Endothelial cell of umbilical vein (primary cell): ENCODE measurements at regions not wholly inside any gene's neighbourhood (a gene's known extent, or its start where the extent isn't known, plus 50 kb on each side); places are given as distances from the start of the nearest gene placed in this dataset.

ENCODE experiments used
- BruUV-seq: library from RNA; stranded (reverse); fragments of 400-500 nt; replicated peaks from 2 replicates; lab custom pipeline; 2021; lab: Mats Ljungman, UMichigan
- CTCF ChIA-PET: fragments of 300-600, 350-600 bp; sonication (Branson Sonifier 250); formaldehyde crosslinking; loops from one replicate; lab custom pipeline; 2021; ENCODE audit warnings: antibody characterized with exemption, inconsistent platforms; lab: Charles Lee
- POLR2A ChIA-PET: fragments of 300-600, 350-600 bp; sonication (Branson Sonifier 250); formaldehyde crosslinking; loops from one replicate; lab custom pipeline; 2021; ENCODE audit warnings: antibody characterized with exemption, inconsistent platforms; lab: Charles Lee
- DNase-seq: peaks from one replicate; pipeline ENCODE4 v3.0.0-alpha.2; 2011; ENCODE audit warnings: low read depth, low spot score
- FAIRE-seq: peaks from 2 replicates; lab custom pipeline; 2011; peaks lifted over from hg19 to GRCh38; lab: Jason Lieb, UNC
- H2AFZ ChIP-seq: 2 replicates; pipeline ENCODE4 v1.6.0; 2012; ENCODE audit warnings: low read depth, low read length, control low read depth, inconsistent platforms
- H3K27ac ChIP-seq: 2 replicates; pipeline ENCODE4 v1.5.1; 2011; ENCODE audit warnings: low read depth, mild to moderate bottlenecking, control low read depth, low read length, moderate library complexity; ENCODE audit not compliant: insufficient read depth
- H3K27me3 ChIP-seq, 2 experiments: 2 replicates each; pipeline versions ENCODE4 v1.6.0 to v1.6.1; 2011; ENCODE audit warnings: low read length in 2 of 2, mixed read lengths in 1 of 2; ENCODE audit not compliant: control insufficient read depth in 2 of 2, insufficient read depth in 2 of 2
- H3K36me3 ChIP-seq, 2 experiments: 2 replicates in 1 of 2; 3 replicates in 1 of 2; pipeline ENCODE4 v1.5.1; 2011; ENCODE audit warnings: low read length in 2 of 2, mild to moderate bottlenecking in 1 of 2, moderate library complexity in 1 of 2; ENCODE audit not compliant: control insufficient read depth in 2 of 2, insufficient read depth in 2 of 2; ENCODE audit errors: extremely low read depth in 1 of 2
- H3K4me1 ChIP-seq: 3 replicates; pipeline ENCODE4 v1.5.1; 2011; ENCODE audit warnings: mild to moderate bottlenecking, low read length; ENCODE audit not compliant: control insufficient read depth, insufficient read depth; ENCODE audit errors: extremely low read depth
- H3K4me2 ChIP-seq: 2 replicates; pipeline ENCODE4 v1.6.1; 2011; ENCODE audit warnings: low read length, control low read depth, mixed read lengths; ENCODE audit not compliant: insufficient read depth
- H3K4me3 ChIP-seq, 3 experiments: fragments of 200-600 bp in 1 of 3; sonication (generic), shearing (Covaris generic) in 1 of 3; replicated peaks in 1 of 3; 2 replicates each; pipeline ENCODE4 v1.5.1; 2011 to 2016; ENCODE audit warnings: control low read depth in 3 of 3, low read length in 3 of 3, mild to moderate bottlenecking in 2 of 3, inconsistent platforms in 1 of 3, low read depth in 1 of 3, moderate library complexity in 1 of 3; ENCODE audit not compliant: insufficient read depth in 1 of 3
- H3K79me2 ChIP-seq: 2 replicates; pipeline ENCODE4 v1.6.0; 2012; ENCODE audit warnings: low read length, inconsistent platforms; ENCODE audit not compliant: control insufficient read depth, insufficient read depth
- H3K9ac ChIP-seq: replicated peaks from 2 replicates; pipeline ENCODE3; 2011; ENCODE audit warnings: low read length, control low read depth; ENCODE audit not compliant: insufficient read depth; ENCODE audit errors: extremely low read depth
- H3K9me1 ChIP-seq: replicated peaks from 3 replicates; pipeline ENCODE4 v1.6.0; 2011; ENCODE audit warnings: mild to moderate bottlenecking, low read length; ENCODE audit not compliant: control insufficient read depth, insufficient read depth; ENCODE audit errors: extremely low read depth
- H3K9me3 ChIP-seq: replicated peaks from 2 replicates; pipeline ENCODE4 v1.5.1; 2012; ENCODE audit warnings: low read length, inconsistent platforms; ENCODE audit not compliant: control insufficient read depth, insufficient read depth
- H4K20me1 ChIP-seq: replicated peaks from 2 replicates; pipeline ENCODE3; 2011; ENCODE audit warnings: mild to moderate bottlenecking, low read length; ENCODE audit not compliant: control insufficient read depth, insufficient read depth; ENCODE audit errors: extremely low read depth
- CTCF ChIP-seq, 2 donors: IDR thresholded peaks; 1 replicate in 1 of 2; 2 replicates in 1 of 2; pipeline ENCODE4 v1.5.1; 2011; ENCODE audit warnings: low read length in 2 of 2, mild to moderate bottlenecking in 2 of 2, moderate library complexity in 2 of 2, control low read depth in 1 of 2, inconsistent platforms in 1 of 2, low read depth in 1 of 2; ENCODE audit not compliant: insufficient read depth in 1 of 2; ENCODE audit errors: extremely low read depth in 1 of 2
- EZH2 ChIP-seq: IDR thresholded peaks from 2 replicates; pipeline ENCODE4 v1.6.1; 2012; ENCODE audit warnings: borderline replicate concordance, low read depth, mild to moderate bottlenecking, moderate library complexity, low read length, inconsistent platforms; ENCODE audit not compliant: severe bottlenecking
- GATA2 ChIP-seq: IDR thresholded peaks from 2 replicates; pipeline ENCODE4 v1.7.0; 2011; ENCODE audit warnings: low read depth, mild to moderate bottlenecking, moderate library complexity, mixed read lengths, low read length; ENCODE audit not compliant: insufficient read length, insufficient read depth
- MYC ChIP-seq: IDR thresholded peaks from one replicate; pipeline ENCODE4 v1.6.1; 2011; ENCODE audit warnings: mild to moderate bottlenecking, low read depth, low read length
- POLR2A ChIP-seq: IDR thresholded peaks from 2 replicates; pipeline ENCODE4 v1.6.1; 2012; ENCODE audit warnings: low read depth, mild to moderate bottlenecking, control low read depth, low read length
- dilution Hi-C: fragments of 300-500 bp; cut with MboI; formaldehyde crosslinking; loops from one replicate; pipeline ENCODE4 v1.15.0; 2019; ENCODE audit warnings: low sequenced_read_pairs; ENCODE audit not compliant: extremely low pct_ligation_motif_present
- intact Hi-C: fragments of 100-400 bp; cut with micrococcal nuclease; formaldehyde crosslinking; loops from one replicate; pipeline ENCODE4 v1.10.0; 2022

- no peak for TF ChIP-seq POLR2A
- no peak for TF ChIP-seq CTCF (IDR thresholded peaks at IDR 0.05; ENCODE audit: extremely low read depth in 1 of 2, insufficient read depth in 1 of 2, low read depth in 1 of 2, low read length in 2 of 2)
- no peak for TF ChIP-seq GATA2
- intact Hi-C loops (no loop called here), dilution Hi-C loops (no loop called here)
- H3K9me1 ChIP-seq = no peaks in the 10 kb centered on the region
- no peak overlapping the region for H2AFZ ChIP-seq
- H3K4me1 ChIP-seq = no peaks in the 10 kb centered on the region
- H3K9ac ChIP-seq = no peak overlapping the region
- DNase-seq (no peak), FAIRE-seq (no peak)
- H3K27ac ChIP-seq = no peak overlapping the region
- H3K27me3 ChIP-seq = no peaks in the 10 kb centered on the region
- peaks cover 14% of the 10 kb centered on the region for H3K9me3 ChIP-seq
- no peak overlapping the region for H3K4me2 ChIP-seq
- POLR2A ChIA-PET = no interaction called here
- H3K79me2 ChIP-seq = no peaks in the 10 kb centered on the region
- CTCF ChIA-PET = no interaction called here
- BruUV-seq = no TSS peak
- H3K36me3 ChIP-seq = no peaks in the 10 kb centered on the region
- H3K4me3 ChIP-seq = no peak overlapping the region
- H4K20me1 ChIP-seq = no peaks in the 10 kb centered on the region
Observed at GRCh38 chr2:6314218-6314960, 551.3 kb downstream of the CMPK2 start.

GRCh38 chr2:6325616-6326015 is 540.1 kb downstream of the CMPK2 start:
- H3K9me3 ChIP-seq = no peaks in the 10 kb centered on the region
- H3K27me3 ChIP-seq = no peaks in the 10 kb centered on the region
- FAIRE-seq (no peak), DNase-seq (no peak)
- intact Hi-C loops (no loop called here), dilution Hi-C loops (no loop called here)
- no peaks in the 10 kb centered on the region for H3K36me3 ChIP-seq
- H3K4me1 ChIP-seq = no peaks in the 10 kb centered on the region
- no peak overlapping the region for H3K27ac ChIP-seq
- no peak overlapping the region for H3K9ac ChIP-seq
- no peaks in the 10 kb centered on the region for H4K20me1 ChIP-seq
- POLR2A ChIA-PET = no interaction called here
- no TSS peak for BruUV-seq
- TF ChIP-seq CTCF (IDR thresholded peaks at IDR 0.05; ENCODE audit: extremely low read depth in 1 of 2, insufficient read depth in 1 of 2, low read depth in 1 of 2, low read length in 2 of 2) = no peak
- TF ChIP-seq EZH2 = no peak
- TF ChIP-seq MYC = no peak
- CTCF ChIA-PET = no interaction called here
- H3K4me2 ChIP-seq = no peak overlapping the region
- H3K4me3 ChIP-seq = no peak overlapping the region
- no peaks in the 10 kb centered on the region for H3K79me2 ChIP-seq
- no peak overlapping the region for H2AFZ ChIP-seq
- H3K9me1 ChIP-seq = no peaks in the 10 kb centered on the region
